Activated CD4-positive, alpha-beta T cell treated with anti-CD3 and anti-CD28 coated beads, Interleukin-2, Interleukin-4, amounts not matched to agents 100 ng/mL and 50 ng/mL, durations not matched to agents 16 hours and 8 hours (primary cell): ENCODE measurements at regions not wholly inside any gene's neighbourhood (a gene's known extent, or its start where the extent isn't known, plus 50 kb on each side); places are given as distances from the start of the nearest gene placed in this dataset.
"Not testable (repeated sequence)": the region's sequence is repeated elsewhere in the genome, so short reads cannot be mapped to it uniquely, and the experiment has no call there.

Source experiments
- DNase-seq: peaks from one replicate; pipeline ENCODE4 v3.0.0-alpha.2; 2020; ENCODE audit warnings: low spot score

GRCh38 chr4:126922328-126922938 lies 710.3 kb upstream of the INTU start:
- not testable (repeated sequence) for DNase-seq

DNA sequence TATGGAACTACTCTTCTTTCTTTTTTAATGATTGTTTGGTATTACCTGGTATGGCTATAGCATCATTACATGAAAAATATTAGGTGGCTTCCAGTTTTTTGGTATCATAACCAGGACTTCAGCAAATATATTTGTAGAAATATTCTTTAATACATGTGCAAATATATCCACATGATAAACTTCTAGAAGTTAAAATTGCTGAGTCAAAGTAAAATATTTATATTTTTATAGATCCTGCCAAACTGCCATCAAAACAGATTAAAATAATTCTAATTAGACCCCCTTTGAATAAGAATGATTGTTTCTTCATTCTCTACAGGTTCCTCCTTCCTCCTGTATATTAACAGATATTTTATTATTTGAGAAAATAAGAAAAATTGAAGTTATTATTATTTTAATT lies 708.5 kb upstream of the INTU start:
- no peak for DNase-seq

DNA sequence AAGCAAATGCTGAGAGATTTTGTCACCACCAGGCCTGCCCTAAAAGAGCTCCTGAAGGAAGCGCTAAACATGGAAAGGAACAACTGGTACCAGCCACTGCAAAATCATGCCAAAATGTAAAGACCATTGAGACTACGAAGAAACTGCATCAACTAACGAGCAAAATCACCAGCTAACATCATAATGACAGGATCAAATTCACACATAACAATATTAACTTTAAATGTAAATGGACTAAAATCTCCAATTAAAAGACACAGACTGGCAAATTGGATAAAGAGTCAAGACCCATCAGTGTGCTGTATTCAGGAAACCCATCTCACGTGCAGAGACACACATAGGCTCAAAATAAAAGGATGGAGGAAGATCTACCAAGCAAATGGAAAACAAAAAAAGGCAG lies 702.7 kb upstream of the INTU start:
- DNase-seq = not testable (repeated sequence)

GRCh38 chr4:126935801-126936200 lies 697.0 kb upstream of the INTU start:
- no peak for DNase-seq

DNA sequence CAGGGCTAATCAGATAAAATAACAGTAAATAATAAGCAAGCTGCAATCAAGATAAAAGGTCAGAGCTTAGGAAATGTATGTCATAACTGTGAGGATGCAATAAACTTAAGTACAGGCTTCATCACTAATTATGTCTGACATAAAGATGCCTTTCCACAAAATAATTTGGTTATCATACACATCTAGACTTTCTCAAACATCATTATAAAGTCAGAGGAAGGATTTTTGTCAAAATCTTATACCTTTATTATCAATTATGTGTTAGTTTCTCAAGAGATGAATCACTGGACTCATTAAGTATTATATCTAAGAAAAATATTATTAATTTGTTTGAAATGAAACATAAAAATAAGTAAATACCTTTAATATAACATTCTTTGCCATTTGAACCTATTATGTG lies 695.4 kb upstream of the INTU start:
- no peak for DNase-seq

DNA sequence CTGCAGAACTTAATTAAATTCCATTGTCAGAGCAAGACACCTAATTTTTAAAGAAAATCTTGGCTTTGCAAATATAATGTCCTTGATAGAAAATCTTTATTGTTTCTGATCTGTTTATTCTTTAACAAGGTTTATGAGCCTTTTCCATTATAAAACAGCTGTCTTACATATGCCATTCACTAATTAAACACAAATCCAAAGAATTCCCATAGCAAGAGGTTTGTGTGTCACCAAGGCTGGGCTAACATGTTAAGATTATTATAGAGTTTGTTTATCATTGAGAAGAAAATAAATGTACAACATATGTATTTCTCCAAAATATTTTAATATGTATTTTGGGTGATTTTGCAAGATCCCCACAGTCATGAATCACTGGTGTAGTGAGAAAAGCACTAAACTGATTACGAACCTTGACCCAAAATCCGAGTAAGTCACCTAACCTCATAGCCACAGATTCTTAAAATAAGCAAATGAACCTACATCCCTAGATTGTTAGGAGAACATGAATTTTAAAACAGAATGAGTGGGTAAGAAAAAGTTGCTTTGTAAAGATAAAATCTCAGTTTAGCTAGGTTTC lies 694.8 kb upstream of the INTU start:
- DNase-seq = no peak

DNA sequence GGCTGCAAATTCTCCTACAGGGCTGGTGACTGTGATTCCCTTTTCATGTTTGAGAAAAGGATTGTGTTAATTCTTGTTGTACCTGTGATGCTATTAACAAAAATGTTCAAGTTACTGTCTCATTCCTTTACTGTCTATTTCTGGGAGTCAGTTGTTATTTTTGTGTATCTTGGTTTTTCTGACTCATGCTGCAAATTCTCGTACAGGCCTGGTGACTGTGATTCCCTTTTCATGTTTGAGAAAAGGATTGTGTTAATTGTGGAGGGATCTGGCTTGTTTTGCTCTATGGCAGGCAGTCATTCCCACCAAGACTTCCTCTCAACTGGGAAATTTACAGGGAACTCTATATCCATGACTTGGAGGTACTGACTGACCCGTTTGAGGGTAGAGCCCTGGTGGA lies 693.4 kb upstream of the INTU start:
- DNase-seq = no peak

DNA sequence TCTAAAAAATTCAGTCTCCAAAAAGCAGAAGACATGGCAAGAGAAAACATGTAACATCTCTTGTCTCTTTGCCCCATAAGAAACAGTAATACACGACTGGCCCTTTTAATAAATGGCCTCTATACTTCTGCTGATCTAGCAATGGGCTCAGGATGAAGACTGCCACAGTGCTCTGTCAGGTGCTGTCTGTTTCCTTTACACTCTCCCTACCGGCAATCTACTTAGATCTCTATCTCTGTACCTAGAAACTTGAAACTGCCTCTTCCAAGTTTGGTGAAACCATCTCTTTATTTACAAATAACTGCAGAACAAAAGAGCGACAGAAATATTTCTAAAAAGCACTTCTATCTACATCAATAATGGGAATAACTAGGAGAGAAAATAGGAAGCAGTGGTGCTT lies 685.2 kb upstream of the INTU start:
- no peak for DNase-seq

DNA sequence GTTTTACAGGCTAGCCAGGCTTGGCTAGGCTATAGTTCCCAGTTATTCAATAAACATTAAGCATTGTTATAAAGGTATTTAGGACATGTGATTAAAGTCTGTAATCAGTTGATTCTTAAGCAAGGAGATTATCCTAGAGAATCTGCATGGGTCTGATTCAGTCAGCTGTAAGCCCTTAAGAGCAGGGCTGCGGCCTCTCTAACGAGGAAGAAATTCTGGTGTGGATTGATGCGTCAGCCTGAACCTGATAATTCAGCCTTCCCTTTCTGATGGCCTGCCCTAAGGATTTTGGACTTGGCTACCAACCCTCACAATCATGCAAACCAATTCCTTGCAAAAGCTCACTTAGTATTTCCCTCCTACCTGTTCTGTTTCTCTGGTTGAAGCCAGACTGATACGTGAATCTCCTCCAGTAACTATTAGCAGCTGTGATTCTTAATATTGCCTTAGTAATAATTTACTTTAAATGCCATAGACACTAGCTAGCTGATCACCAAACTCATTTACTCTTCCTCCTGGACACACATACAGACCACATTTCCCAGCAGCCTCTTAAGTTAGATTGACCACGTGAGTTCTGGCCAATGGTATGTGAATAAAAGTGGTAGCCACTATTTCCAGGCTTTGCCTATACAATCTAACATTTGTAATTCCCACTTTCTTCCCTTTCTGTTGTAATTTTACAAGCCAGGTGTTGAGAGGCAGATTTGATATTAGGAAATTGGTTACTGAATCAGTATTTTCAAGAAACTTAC lies 678.0 kb upstream of the INTU start:
- DNase-seq = no peak

DNA sequence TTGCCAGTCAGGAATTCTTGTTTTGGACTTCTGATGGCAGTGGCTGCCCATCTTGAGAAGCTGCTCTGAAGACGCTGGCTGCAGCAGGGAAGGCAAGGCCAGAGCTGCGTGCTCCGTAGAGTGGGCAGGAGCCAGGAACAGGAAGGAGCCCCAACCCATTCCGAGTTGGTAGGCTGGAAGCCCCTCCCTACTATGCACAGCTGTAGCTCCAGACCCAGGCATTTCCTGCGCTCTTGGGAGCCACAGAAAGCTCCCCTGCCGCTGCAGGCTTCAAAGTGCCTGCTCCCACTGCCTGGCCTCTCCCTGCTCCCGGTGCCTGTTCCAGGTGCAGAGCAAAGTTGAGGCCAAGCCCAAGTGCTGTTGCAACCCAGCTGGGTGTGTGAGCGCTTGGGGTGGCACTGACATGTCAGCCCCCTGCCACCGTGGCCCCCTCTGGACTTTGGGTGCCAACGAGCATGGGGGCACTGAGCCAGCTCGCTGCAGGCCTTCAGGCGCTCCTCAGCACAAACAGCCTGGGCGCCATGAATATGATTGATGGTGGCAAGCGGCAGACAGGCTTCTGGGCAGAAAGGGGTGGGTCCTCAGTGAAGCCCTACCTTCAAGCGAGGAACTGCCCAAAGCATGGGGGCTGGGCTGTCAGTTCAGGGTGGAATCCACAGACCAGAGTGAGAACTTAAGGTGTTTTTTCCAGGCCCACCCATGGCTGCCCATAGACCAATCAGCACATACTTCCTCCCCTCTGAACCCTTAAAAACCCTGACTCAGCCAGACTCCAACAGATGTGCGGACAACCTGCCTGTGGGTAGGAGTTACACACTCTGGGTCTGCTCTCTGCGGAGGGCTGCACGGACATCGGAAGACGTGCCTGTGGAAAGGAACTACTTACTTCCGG lies 677.2 kb upstream of the INTU start:
- no peak for DNase-seq

DNA sequence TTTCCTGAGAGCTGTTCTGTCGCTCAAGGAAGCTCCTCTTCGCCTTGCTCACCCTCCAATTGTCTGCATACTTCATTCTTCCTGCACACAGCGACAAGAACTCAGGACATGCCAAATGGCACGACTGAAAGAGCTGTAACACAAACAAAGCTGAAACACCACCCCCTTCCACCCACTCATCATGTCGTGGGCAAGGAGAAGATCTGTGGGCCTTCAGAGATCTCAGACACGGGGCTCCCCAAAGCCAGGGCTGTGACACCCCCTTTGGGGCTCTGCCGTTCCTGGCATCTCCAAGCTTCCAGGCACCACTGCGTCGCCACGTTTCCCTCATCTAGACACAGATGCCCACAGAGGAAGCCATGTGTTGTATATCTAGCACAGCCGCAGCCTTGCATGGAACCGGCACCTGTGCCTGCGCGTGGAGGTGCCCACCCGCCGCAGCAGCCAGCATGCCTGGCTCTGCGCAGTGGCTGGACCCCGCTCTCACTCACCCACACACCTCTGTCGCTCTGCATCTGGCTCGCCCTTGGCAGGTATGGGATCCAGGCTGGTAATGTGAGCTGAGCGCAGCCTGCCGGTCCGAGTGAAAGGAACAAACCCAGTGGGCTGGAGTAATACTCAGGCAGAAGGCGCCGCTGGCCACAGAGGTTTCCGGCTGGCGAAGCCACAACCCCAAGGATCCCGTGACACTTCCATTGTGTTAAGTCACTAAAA lies 676.4 kb upstream of the INTU start:
- DNase-seq = no peak

- no peak for DNase-seq
These were observed 675.2 kb upstream of the INTU start for GRCh38 chr4:126957556-126957955.

GRCh38 chr4:126957987-126958386 lies 674.8 kb upstream of the INTU start:
- DNase-seq = no peak

- no peak for DNase-seq
These were observed 674.3 kb upstream of the INTU start for GRCh38 chr4:126958482-126958881.

- no peak for DNase-seq
These were observed 673.6 kb upstream of the INTU start for GRCh38 chr4:126959056-126959745.

DNA sequence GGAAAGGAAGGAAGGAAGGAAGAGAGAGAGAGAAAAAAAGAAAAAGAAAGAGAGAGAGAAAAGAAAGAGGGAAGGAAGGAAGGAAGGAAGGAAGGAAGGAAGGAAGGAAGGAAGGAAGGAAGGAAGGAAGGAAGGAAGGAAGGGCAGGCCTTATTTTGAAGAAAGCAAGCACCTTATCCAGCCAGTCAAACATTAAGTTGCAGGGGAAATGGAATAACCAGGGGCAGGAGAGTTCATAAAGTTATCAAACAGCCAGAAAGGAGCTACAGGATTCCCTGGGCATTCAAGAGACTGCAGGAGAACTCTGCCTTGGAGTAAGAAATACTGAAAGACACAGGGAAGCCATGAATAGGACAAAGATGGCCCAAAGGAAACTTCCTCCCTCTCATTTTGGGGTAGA lies 672.0 kb upstream of the INTU start:
- no peak for DNase-seq

GRCh38 chr4:126961661-126962060 lies 671.1 kb upstream of the INTU start:
- DNase-seq = no peak

DNA sequence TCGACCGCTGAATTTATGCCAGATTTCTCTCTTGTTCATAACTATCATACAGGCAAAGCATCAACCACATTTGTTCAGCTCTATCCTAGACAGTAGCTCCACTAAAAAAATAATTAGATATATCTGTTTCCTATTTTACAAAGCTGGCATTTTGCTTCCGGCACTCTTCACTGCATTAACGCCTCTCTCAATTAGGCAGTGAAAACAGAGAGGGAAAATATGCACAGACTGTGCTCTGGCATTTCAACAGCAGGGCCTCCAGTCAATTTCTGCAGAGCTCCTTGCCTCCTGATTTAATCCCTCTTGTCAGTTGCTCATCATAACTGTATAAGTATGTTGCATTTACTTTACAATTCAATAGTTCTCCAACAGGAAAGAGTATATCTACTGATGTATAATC lies 666.9 kb upstream of the INTU start:
- no peak for DNase-seq

DNA sequence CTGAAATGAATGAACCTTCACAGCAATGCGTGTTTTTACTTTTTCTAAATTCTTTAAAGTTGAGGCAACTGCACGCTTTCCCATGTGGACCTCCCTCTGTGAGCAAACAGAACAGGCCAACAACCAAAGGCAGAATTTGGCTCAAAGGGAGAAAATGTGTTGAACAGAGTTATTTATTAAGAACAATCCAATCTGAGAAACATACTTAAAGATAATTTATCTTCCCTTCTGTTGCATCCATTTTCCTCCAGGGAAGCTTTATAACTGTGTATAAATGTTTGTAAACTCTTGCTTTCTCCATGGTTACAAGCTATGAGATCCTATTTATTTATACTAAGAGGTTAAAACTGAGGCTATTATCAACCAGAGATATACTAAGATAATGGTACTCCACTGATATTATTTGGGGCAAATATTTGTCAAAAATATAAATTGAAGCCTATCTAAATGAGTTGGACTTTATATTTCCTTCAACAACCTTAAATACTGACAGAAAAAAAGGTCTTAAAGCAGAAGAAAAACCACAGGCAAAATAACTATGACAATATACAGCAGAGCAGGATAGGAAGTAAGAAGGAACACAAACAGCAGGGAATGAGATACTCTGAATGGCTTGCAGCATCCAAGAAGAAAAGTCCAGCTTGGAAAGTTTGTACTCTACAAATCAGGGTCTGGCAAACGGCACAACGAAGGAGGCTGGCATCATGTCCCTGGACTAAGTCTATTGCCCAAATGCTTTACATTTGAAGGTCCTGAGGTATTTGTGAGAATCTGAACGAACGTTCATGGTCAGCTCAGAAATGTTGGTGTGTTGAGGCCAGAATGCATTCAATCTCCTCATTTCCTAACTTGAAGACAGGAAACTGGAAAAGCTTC lies 663.2 kb upstream of the INTU start:
- no peak for DNase-seq

DNA sequence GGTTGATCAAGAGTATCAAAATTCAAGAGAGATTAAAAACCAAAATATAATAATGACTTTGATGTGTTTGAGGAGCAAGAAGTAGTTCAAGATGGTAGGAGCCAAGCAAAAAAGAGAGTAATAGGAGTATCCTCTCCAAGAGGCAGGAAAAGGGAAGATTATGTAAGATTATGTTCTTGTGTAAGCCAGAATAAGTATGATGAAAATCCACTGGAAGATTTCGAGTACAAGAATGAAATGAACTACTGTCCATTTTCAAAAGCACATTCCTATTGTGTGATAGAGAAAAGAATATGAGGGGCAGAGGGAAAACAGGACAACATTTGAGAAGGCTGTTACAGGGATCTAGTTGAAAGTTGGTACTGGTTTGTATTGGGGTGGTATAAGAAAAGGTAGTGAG lies 659.6 kb upstream of the INTU start:
- DNase-seq = no peak
